ENCODE measurements at regions not wholly inside any gene's neighbourhood (a gene's known extent, or its start where the extent isn't known, plus 50 kb on each side); places are given as distances from the start of the nearest gene placed in this dataset.

- peaks cover 31% of the 10 kb centered on the region for H3K4me1 ChIP-seq (ENCODE audit: insufficient read depth, low read length)
- H3K9me3 ChIP-seq (ENCODE audit: low read length) = no peaks in the 10 kb centered on the region
- POLR2A ChIA-PET = interaction anchor here (1.7 kb wide), 1 partner anchor 32 kb away, joined by 4 read pairs; no protein-coding TSS in a partner anchor
- ATAC-seq = no peak
- no peaks in the 10 kb centered on the region for H4K20me1 ChIP-seq (ENCODE audit: insufficient read depth, low read length)
- TF ChIP-seq ZSCAN12 (CRISPR knock-in tag; IDR thresholded peaks at IDR 0.05) = no peak
- TF ChIP-seq FOXA1 (IDR thresholded peaks at IDR 0.05) = no peak
- 0 out of 2 replicates have a peak, but pooled peaks have one; percentile 9 for TF ChIP-seq FOXA1 (CRISPR knock-in tag; IDR thresholded peaks at IDR 0.05)
- intact Hi-C loops (cut with micrococcal nuclease; ENCODE audit: unreplicated experiment) (no loop called here), in situ Hi-C loops (cut with HindIII; ENCODE audit: extremely low pct_ligation_motif_present, low pct_unique_long_range_greater_than_20kb) (no loop called here)
- CTCF ChIA-PET (ENCODE audit: low intra/inter-chr PET ratio, low total read pairs) = no interaction called here
- BruUV-seq (replicated peaks) = no TSS peak
- H3K4me3 ChIP-seq (replicated peaks in 1 of 3; ENCODE audit: insufficient read depth in 1 of 3, low read depth in 2 of 3, low read length in 3 of 3) = no peak overlapping the region
- no peak for DNase-seq (ENCODE audit: low spot score)
- no peak for FAIRE-seq
- WGBS (ENCODE audit: low lambda C conversion rate) = 77% methylated on average over 5 of the region's 5 CpGs
- no peak overlapping the region for H3K27ac ChIP-seq (ENCODE audit: extremely low read length, insufficient read depth, low read length)
- H3K27me3 ChIP-seq (ENCODE audit: control insufficient read depth in 1 of 2, insufficient read depth in 2 of 2, low read length in 2 of 2) = peaks cover 0 to 24% of the 10 kb centered on the region in 2 experiments; a peak in 1 of 5 replicates
- no peak overlapping the region for H3K9ac ChIP-seq (ENCODE audit: insufficient read depth, low read depth, low read length)
- H3K4me2 ChIP-seq (ENCODE audit: low read depth, low read length) = no peak overlapping the region
- H3K79me2 ChIP-seq (ENCODE audit: insufficient read depth, low read length) = no peaks in the 10 kb centered on the region
- no peak overlapping the region for H2AFZ ChIP-seq (ENCODE audit: low read length)
- H3K36me3 ChIP-seq (replicated peaks in 1 of 2; ENCODE audit: control insufficient read depth in 1 of 2, insufficient read depth in 2 of 2, low read length in 2 of 2) = no peaks in the 10 kb centered on the region
Observed at GRCh38 chr12:53830631-53831030, 78.9 kb upstream of the CISTR start.

DNA sequence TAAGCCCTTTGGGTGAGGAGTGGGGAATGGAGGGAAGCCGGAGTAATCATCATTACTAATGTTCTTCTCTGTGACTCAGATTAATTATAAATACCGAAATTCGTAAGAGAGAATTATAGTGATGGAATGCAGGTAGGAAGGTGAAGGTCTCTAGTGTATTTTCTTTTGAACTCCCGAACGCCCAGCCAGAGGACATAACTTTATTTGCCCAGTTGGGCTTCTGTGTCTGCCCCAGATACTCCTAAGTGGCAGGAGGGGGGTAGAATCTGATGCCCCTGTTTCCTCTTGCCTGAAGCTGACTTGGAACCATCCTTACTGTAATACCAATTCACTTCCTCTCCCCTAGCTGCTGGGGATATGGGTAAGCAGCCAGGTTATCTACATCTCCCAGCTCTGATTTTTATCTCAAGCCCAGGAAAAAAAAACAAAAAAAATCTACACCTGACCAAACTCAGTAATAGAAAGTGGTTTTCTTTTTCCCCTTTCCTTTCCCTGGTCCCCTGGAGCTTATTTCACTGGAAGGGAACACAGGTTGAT is 84.4 kb upstream of the CISTR start:
- WGBS (ENCODE audit: low lambda C conversion rate) = 2% methylated on average over 5 of the region's 5 CpGs
- ATAC-seq (no peak), DNase-seq (ENCODE audit: low spot score) (no peak)

More for the DNA sequence above, 84.4 kb upstream of the CISTR start:
- no peak overlapping the region for H3K9ac ChIP-seq (ENCODE audit: insufficient read depth, low read depth, low read length)
- no peak overlapping the region for H3K27ac ChIP-seq (ENCODE audit: extremely low read length, insufficient read depth, low read length)
- in situ Hi-C loops (cut with HindIII; ENCODE audit: extremely low pct_ligation_motif_present, low pct_unique_long_range_greater_than_20kb) (no loop called here), intact Hi-C loops (cut with micrococcal nuclease; ENCODE audit: unreplicated experiment) (no loop called here)
- no peak overlapping the region for H3K4me3 ChIP-seq (replicated peaks in 1 of 3; ENCODE audit: insufficient read depth in 1 of 3, low read depth in 2 of 3, low read length in 3 of 3)
- no peaks in the 10 kb centered on the region for H3K36me3 ChIP-seq (replicated peaks in 1 of 2; ENCODE audit: control insufficient read depth in 1 of 2, insufficient read depth in 2 of 2, low read length in 2 of 2)
- no peak overlapping the region for H3K4me2 ChIP-seq (ENCODE audit: low read depth, low read length)
- no peak for TF ChIP-seq ZNF766 (CRISPR knock-in tag; IDR thresholded peaks at IDR 0.05; ENCODE audit: borderline replicate concordance)
- no peak for TF ChIP-seq ZFP37 (CRISPR knock-in tag; IDR thresholded peaks at IDR 0.05; ENCODE audit: borderline replicate concordance)
- TF ChIP-seq MYPOP (CRISPR knock-in tag; IDR thresholded peaks at IDR 0.05) = no peak
- no peak for TF ChIP-seq ATF1 (CRISPR knock-in tag; IDR thresholded peaks at IDR 0.05)
- TF ChIP-seq GLMP (CRISPR knock-in tag; IDR thresholded peaks at IDR 0.05; ENCODE audit: borderline replicate concordance) = no peak
- no peak for TF ChIP-seq NFKBIZ (CRISPR knock-in tag; IDR thresholded peaks at IDR 0.05)
- peaks cover 0 to 34% of the 10 kb centered on the region in 2 experiments; a peak in 2 of 5 replicates for H3K27me3 ChIP-seq (ENCODE audit: control insufficient read depth in 1 of 2, insufficient read depth in 2 of 2, low read length in 2 of 2)
- H4K20me1 ChIP-seq (ENCODE audit: insufficient read depth, low read length) = no peaks in the 10 kb centered on the region
- no TSS peak for BruUV-seq (replicated peaks)
- ChIA-PET POLR2A (interaction anchor here (0.7 kb wide), 1 partner anchor 11 kb away, joined by 4 read pairs; no protein-coding TSS in a partner anchor), CTCF (ENCODE audit: low intra/inter-chr PET ratio, low total read pairs) (no interaction called here)
- H3K79me2 ChIP-seq (ENCODE audit: insufficient read depth, low read length) = no peaks in the 10 kb centered on the region
- no peaks in the 10 kb centered on the region for H3K9me3 ChIP-seq (ENCODE audit: low read length)
- H3K4me1 ChIP-seq (ENCODE audit: insufficient read depth, low read length) = no peaks in the 10 kb centered on the region
- no peak overlapping the region for H2AFZ ChIP-seq (ENCODE audit: low read length)
- no peak for FAIRE-seq

Measured in HepG2 (cell line).